AG04450 (cell line): ENCODE measurements at regions not wholly inside any gene's neighbourhood (a gene's known extent, or its start where the extent isn't known, plus 50 kb on each side); places are given as distances from the start of the nearest gene placed in this dataset.

ENCODE experiments used
- CTCF ChIA-PET: fragments of 300-600, 350-600 bp; formaldehyde crosslinking; extraction: SDS; loops from one replicate; lab custom pipeline; 2022; ENCODE audit warnings: antibody characterized with exemption, inconsistent platforms; lab: Charles Lee
- POLR2A ChIA-PET: fragments of 350-600 bp; formaldehyde crosslinking; extraction: SDS; loops from one replicate; lab custom pipeline; 2021; ENCODE audit warnings: antibody characterized with exemption, inconsistent platforms; lab: Yijun Ruan, JAX
- DNase-seq: peaks from one replicate; pipeline ENCODE4 v3.0.0-alpha.2; 2011; ENCODE audit warnings: low read depth, low spot score
- H3K27ac ChIP-seq: one replicate; pipeline ENCODE4 v1.5.1; 2012; ENCODE audit warnings: low read depth, low read length, control low read depth
- H3K27me3 ChIP-seq: one replicate; pipeline ENCODE4 v1.6.0; 2012; ENCODE audit warnings: low read length; ENCODE audit not compliant: control insufficient read depth, insufficient read depth
- H3K4me3 ChIP-seq: 2 replicates; pipeline ENCODE4 v1.5.1; 2011; ENCODE audit warnings: mild to moderate bottlenecking, low read depth, low read length, control low read depth
- H3K9me3 ChIP-seq: 2 replicates; pipeline ENCODE4 v1.5.1; 2012; ENCODE audit warnings: low read length; ENCODE audit not compliant: control insufficient read depth, insufficient read depth
- CTCF ChIP-seq: IDR thresholded peaks from 2 replicates; pipeline ENCODE4 v1.5.1; 2011; ENCODE audit warnings: low read depth, low read length, control low read depth, inconsistent platforms

- DNase-seq: no peak
- Histone ChIP-seq H3K4me3 (no peak overlapping the region), H3K9me3 (no peaks in the 10 kb centered on the region), H3K27me3 (no peaks in the 10 kb centered on the region), H3K27ac (no peak overlapping the region)
- no peak for TF ChIP-seq CTCF
- ChIA-PET POLR2A (interaction anchor here (0.7 kb wide), 1 partner anchor 197 kb away, joined by 11 read pairs; no protein-coding TSS in a partner anchor), CTCF (no interaction called here)
These were observed 141.4 kb downstream of the KCNRG start for GRCh38 chr13:50156561-50157127.

DNA sequence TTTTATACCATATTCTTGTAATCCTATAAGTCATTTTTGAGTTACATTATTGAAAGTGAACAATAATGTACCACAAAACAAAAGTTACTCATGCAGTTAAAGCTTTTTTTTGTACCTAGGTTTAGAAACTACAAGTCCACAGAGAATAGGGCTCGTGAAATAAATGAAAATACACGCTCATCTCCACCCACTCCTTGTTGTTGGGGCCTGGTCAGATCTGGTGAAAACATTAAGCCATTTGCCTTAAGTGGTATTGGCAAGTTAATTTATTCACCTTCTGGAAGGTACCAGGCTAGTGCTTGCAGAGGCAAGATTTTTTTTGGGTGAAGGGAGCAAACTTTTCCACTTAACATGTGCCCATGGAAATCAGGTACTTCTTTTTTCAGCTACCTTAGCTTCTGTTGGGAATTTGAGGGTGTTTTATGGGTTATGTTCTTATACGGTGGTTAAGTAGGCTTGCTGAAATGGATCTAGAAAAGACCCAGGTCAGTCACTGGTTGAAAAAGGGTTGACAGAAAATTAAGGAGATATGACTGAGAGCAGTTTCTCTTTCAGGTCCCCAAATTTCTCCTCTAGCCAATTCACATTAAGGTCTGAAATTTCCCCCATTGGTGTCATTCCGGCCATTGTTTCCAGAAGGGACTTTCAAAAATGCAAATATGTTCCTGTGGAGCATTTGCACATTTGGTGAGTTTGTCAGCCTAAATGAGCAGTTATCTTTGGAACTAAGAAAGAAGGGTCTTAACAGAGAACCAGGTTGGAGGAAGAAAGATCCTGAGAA, 143.3 kb downstream of the KCNRG start:
- Histone ChIP-seq H3K27me3 (no peaks in the 10 kb centered on the region), H3K27ac (no peak overlapping the region), H3K9me3 (no peaks in the 10 kb centered on the region), H3K4me3 (no peak overlapping the region)
- no peak for DNase-seq
- CTCF ChIA-PET: no interaction called here
- no peak for TF ChIP-seq CTCF
- POLR2A ChIA-PET: no interaction called here

DNA sequence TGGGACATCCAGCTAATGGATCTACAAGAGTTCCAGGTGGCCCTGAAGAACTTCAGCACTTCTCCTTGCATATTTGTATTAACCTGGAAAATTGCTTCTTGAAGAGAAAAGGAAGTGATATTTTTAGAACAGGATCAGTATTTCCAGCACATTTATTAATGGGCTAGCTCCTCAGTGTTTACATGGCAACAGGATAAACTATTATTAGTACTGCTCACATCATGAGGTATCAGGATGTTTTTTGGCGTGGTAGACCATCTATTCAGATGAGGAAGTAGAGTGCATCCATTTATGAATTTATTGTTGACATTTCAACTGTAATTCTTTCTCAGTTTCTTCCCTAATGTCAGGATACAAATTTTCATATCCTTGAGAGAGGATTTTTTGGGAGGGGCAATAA, 144.4 kb downstream of the KCNRG start:
- ChIA-PET POLR2A (no interaction called here), CTCF (no interaction called here)
- H3K27me3 ChIP-seq: no peaks in the 10 kb centered on the region
- H3K9me3 ChIP-seq: no peaks in the 10 kb centered on the region
- no peak for TF ChIP-seq CTCF
- DNase-seq: no peak
- no peak overlapping the region for H3K4me3 ChIP-seq
- H3K27ac ChIP-seq: no peak overlapping the region

- POLR2A ChIA-PET: interaction anchor here (0.7 kb wide), 1 partner anchor 797 kb away, joined by 4 read pairs; no protein-coding TSS in a partner anchor
These were observed 145.8 kb downstream of the KCNRG start for GRCh38 chr13:50161052-50161451.

More at GRCh38 chr13:50161052-50161451, 145.8 kb downstream of the KCNRG start:
- CTCF ChIA-PET: no interaction called here
- no peak overlapping the region for H3K27ac ChIP-seq
- no peaks in the 10 kb centered on the region for H3K9me3 ChIP-seq
- no peaks in the 10 kb centered on the region for H3K27me3 ChIP-seq
- TF ChIP-seq CTCF: no peak
- H3K4me3 ChIP-seq: no peak overlapping the region
- DNase-seq: no peak
